Kidney capillary endothelial cell (primary cell): ENCODE measurements at regions not wholly inside any gene's neighbourhood (a gene's known extent, or its start where the extent isn't known, plus 50 kb on each side); places are given as distances from the start of the nearest gene placed in this dataset.

ENCODE experiments used
- DNase-seq: peaks from one replicate; pipeline ENCODE4 v3.0.0-alpha.2; 2018; ENCODE audit warnings: low spot score

- no peak for DNase-seq
These were observed 207.4 kb downstream of the DLL1 start for GRCh38 chr6:170083236-170084051.

DNA sequence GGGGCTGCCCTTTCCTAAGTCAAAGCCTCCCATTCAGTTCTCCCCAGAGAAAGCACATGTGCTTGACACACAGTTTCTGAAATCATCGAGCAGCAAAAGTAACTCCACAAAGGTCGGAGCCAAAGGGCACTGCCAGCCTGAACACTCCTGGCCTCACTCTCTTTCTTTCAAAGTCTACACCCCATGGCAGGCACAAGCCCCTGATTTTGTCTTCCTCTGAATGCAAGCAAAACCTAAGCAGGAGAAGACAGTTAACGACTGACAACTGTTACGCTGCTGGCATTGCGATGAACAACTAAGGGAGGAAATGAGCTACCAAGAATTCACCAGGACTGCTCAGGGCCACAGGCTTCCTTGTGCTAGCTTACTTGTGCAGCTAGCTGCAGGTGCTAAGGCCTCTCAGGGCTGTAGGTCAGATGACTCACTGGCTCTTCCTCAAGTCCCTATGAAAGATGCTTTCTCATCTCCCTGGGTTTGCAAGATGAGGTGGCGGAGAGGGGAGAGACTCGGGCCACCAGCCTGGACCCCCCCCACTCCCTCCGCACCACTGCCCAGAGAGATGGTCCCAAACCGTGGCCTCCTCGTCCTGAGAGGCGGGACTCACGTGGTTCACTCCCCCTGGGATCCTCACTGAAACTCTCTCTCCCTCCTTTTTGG, 208.2 kb downstream of the DLL1 start:
- no peak for DNase-seq

DNA sequence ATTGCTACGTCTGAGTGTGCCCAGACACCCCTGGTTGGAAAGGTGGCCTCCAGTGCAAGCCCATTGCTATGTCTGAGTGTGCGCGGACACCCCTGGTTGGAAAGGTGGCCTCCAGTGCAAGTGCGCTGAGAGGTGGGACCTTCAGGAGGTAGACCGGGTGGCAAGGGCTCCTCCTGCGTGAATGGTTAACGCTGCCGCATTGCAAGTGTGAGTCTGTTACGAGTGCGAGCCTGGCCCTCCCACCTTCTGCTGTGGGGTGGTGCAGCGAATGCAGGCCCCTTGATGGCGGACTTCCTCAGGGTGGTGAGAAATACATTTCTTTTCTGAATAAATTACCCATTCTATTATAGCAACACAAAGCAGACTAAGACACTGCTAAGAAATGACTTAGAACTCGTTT, 208.8 kb downstream of the DLL1 start:
- DNase-seq: no peak

GRCh38 chr6:170081556-170081955, 209.3 kb downstream of the DLL1 start:
- no peak for DNase-seq

- DNase-seq: no peak
These were observed 210.0 kb downstream of the DLL1 start for GRCh38 chr6:170080828-170081371.

DNA sequence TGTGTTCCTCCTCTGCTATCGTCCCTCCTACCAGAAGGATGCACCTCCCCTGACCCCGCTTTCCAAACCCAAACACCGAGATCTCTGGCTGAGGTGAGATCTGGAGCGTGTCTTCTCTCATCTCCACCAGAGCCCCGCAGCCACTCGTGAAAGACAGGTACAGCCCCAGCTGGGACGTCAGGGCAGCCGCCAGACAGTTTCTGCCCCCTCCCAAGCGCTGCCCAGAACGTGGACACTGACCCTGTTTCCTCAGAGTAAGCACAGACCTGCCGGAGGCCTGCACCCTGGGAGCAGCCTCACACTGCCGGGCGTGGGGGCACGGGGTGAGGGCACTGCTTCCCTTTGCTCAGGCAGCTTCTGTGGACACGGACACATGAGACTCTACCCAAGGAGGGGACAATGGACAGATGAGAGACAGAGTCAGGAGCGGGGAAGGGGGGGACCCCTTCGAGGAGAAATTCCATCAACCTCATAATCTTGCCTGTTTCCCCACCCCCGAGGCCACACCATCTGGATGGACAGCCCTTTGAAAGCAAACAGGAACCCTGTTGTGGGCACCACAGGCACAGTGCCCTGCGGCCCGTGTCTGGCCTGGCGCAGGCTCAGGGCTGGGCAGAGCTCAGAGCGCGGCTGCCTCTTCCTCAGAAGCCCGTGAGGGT, 210.6 kb downstream of the DLL1 start:
- no peak for DNase-seq

GRCh38 chr6:170076466-170077165, 214.3 kb downstream of the DLL1 start:
- DNase-seq: no peak

DNA sequence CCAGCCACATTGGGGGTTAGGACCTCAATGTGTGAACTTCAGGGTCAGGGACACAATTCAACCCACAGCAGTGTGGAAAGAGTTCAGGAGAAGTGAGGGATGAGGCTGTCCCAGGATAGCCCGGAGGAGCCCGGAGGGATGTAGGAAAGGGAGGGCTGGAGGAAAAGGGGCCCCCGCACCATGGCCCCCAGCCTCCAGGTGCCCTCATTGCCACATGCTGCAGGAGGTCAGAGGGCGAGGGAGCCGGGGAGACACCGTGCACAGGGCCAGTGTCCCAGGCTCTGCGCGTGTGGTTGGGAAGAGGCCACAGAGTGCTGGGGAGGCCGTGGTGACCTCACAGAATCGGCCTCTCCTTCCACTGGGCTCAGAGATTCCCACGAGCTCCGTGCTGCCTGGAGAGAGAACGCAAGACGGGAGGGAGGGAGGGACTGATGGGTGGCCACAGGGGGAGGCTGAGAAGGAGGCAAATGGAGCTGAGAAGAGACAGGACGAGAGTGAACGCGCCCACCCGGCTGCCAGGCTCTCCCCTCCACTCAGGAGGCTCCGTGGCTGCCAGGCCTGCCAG, 215.1 kb downstream of the DLL1 start:
- no peak for DNase-seq

GRCh38 chr6:170074907-170075306, 216.0 kb downstream of the DLL1 start:
- no peak for DNase-seq

DNA sequence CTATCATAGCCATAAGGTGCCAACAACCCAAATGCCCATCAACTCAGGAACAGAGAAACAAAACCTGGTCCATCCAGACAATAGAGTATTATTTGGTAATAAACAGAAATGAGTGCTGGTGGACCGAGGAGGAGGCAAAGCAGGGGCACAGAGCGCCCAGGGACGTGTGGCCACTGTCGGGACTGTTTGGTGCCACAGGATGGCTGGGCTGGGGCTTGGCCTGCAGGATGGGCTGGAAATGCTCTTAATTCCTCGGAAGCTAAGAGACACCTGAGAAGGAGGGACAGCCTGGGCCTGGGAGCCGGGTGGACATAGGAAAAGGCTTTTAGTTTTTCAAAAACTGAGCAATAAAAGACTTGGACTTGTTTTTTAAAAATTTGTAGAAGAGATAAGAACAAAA, 216.4 kb downstream of the DLL1 start:
- DNase-seq: no peak

DNA sequence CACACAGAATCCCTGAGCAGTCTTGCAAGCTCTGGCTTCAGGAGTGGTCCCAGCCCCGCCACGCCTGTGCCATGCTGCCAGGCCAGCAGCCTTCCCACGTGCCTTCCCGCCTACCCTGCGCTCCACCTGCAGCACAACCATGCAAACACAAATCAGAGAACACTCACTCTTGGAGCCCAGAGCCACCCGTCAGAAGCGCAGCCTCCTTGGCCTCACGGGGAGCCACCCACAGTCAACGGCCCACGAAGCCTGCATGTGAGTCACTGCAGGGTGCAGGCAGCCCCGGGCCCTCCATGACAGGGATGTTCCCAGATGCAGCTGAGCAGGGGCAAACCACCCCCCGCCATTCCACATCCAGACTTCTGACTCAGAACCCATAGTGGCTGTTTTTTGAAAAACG, 217.0 kb downstream of the DLL1 start:
- DNase-seq: no peak

- no peak for DNase-seq
These were observed 218.6 kb downstream of the DLL1 start for GRCh38 chr6:170072246-170072645.

DNA sequence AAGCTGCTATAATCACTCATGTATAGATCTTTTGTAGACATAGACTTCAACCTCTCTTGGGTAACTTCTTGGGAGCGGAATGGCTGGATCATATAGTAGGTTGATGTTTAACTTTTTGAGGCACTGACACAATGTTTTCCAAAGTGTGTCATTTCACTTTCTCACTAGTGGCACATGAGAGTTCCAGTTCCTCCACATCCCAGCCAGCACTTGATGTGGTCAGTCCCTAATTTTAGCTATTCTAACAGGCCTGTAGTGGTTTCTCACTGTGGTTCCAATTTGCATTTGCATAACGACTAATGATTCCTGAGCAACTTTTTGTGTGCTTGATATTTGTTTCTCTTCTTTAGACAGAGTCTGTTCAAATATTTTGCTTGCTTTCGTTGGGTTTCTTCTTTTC, 221.3 kb downstream of the DLL1 start:
- no peak for DNase-seq

- no peak for DNase-seq
These were observed 222.4 kb downstream of the DLL1 start for GRCh38 chr6:170068496-170068895.

GRCh38 chr6:170067923-170068360, 222.9 kb downstream of the DLL1 start:
- DNase-seq: no peak

GRCh38 chr6:170067181-170067641, 223.7 kb downstream of the DLL1 start:
- DNase-seq: no peak

DNA sequence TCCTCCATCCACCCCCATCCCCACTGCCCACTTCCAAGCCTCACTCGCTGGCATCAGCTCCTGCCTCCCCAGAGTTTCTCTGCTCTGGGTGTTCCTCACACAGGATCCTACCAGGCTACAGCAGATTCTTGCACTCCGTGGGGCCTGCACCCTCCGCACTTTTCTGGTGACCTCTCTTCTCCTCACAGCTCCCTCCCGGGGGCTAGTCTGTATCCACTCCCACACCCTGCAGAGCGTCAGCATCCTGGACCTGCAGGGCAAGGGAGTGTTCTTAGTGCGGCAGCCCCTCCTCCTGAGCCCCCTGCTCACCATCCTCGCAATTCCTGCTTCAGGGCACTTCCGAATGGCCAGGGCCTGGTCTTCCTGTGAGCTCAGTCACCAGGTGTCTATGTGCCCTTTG, 224.2 kb downstream of the DLL1 start:
- no peak for DNase-seq

GRCh38 chr6:170063851-170064602, 226.9 kb downstream of the DLL1 start:
- no peak for DNase-seq

DNA sequence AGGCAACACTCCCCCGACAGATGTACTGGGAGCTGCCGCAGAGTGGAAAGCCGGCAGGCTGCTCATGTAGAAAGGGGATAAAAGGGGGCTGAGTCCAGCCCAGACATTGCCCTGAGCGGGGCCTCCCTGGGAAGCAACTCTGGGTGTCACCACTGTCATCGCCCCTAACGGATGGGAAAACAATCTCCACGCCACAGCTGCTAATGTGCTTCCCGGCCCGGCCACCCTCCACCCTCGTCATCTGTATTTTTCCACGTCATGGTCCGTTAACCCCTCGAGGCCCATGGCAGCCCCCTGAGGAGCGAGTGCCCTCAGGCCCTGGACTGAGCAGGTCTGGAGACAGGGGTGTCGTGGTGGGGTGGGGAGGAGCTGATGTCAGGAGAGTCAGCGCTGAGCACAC, 227.4 kb downstream of the DLL1 start:
- DNase-seq: no peak

DNA sequence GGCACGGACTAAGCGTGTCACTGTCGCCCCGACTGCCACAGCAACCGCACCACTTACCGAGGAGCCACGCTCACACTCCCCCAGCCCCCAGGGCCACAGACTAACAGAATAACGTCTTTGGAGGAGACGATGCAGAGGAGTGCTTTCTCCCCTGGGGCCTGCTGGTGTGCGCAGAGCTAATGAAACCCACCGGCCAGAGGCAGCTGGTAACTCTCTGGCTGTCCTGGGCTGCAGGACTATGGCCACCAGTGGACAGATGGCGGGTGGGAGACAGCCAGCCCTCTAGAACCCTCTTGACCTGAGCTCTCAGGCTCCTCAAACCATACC, 228.0 kb downstream of the DLL1 start:
- DNase-seq: no peak

DNA sequence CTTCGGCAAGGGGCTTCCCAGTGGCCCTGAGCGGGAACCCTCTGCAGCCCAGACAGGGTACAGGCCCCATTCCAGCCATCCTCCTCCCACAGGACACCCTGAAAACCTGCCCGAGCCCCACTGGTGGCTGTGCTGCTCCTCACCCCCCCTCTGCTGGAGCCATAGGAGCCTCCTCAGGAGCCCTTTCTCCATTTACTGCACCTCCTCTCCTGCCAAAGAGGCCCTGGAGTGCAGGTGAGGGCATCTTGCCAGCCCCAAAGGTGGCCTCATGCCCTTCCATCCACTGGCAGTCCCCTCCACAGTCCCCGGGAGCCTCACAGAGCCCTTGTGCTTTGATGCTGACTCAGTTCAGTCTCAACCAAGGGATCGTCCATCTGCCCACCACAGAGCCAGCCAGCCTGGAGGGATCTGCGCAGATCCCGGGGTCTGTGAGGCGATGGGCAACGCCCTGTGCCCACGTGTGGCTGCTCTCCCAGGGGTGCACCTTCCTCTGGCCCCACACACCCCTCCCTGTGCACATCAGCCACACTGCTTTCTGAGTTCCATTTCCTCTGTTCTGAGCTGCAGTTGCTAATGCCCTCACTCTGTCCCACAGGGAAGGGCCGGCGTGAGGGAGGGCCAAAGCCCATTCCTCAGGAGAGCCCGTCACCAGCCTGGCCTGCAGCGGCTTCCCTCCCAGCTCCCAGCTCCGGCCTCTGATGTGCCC, 228.5 kb downstream of the DLL1 start:
- no peak for DNase-seq
